ENCODE measurements at regions not wholly inside any gene's neighbourhood (a gene's known extent, or its start where the extent isn't known, plus 50 kb on each side); places are given as distances from the start of the nearest gene placed in this dataset.
"Not testable (repeated sequence)": the region's sequence is repeated elsewhere in the genome, so short reads cannot be mapped to it uniquely, and the experiment has no call there.

GRCh38 chr20:43836790-43837189 is 77.9 kb upstream of the TOX2 start:
- DNase-seq = no peak

GRCh38 chr20:43835944-43836508 is 78.6 kb upstream of the TOX2 start:
- no peak for DNase-seq

GRCh38 chr20:43833511-43834395 is 80.9 kb upstream of the TOX2 start:
- DNase-seq = no peak

GRCh38 chr20:43832961-43833360 is 81.7 kb upstream of the TOX2 start:
- DNase-seq = no peak

GRCh38 chr20:43832096-43832816 is 82.4 kb upstream of the TOX2 start:
- DNase-seq = no peak

- no peak for DNase-seq
These were observed 83.1 kb upstream of the TOX2 start for GRCh38 chr20:43831481-43832065.

GRCh38 chr20:43830883-43831282 is 83.8 kb upstream of the TOX2 start:
- DNase-seq = no peak

GRCh38 chr20:43829951-43830690 is 84.5 kb upstream of the TOX2 start:
- DNase-seq = no peak

GRCh38 chr20:43827940-43828562 is 86.6 kb upstream of the TOX2 start:
- no peak for DNase-seq

GRCh38 chr20:43826943-43827342 is 87.7 kb upstream of the TOX2 start:
- DNase-seq = not testable (repeated sequence)

GRCh38 chr20:43825581-43825980 is 89.1 kb upstream of the TOX2 start:
- no peak for DNase-seq

- no peak for DNase-seq
These were observed 89.6 kb upstream of the TOX2 start for GRCh38 chr20:43825051-43825402.

- peak; percentile 11 for DNase-seq
These were observed 90.2 kb upstream of the TOX2 start for GRCh38 chr20:43824309-43825050.

- no peak for DNase-seq
These were observed 92.9 kb upstream of the TOX2 start for GRCh38 chr20:43821795-43822194.

GRCh38 chr20:43820731-43821330 is 93.8 kb upstream of the TOX2 start:
- DNase-seq = no peak

- DNase-seq = no peak
These were observed 85.4 kb upstream of the GTSF1L start for GRCh38 chr20:43812216-43812615.

GRCh38 chr20:43809206-43809819 is 82.5 kb upstream of the GTSF1L start:
- DNase-seq = no peak

- DNase-seq = no peak
These were observed 78.0 kb upstream of the GTSF1L start for GRCh38 chr20:43804781-43805180.

GRCh38 chr20:43803276-43803675 is 76.5 kb upstream of the GTSF1L start:
- DNase-seq = no peak

GRCh38 chr20:43800186-43800585 is 73.4 kb upstream of the GTSF1L start:
- no peak for DNase-seq

GRCh38 chr20:43799741-43800140 is 72.9 kb upstream of the GTSF1L start:
- no peak for DNase-seq

Data from NCI-H2029 (cell line).